Right renal cortex interstitium (tissue), 3 donors: ENCODE measurements at regions not wholly inside any gene's neighbourhood (a gene's known extent, or its start where the extent isn't known, plus 50 kb on each side); places are given as distances from the start of the nearest gene placed in this dataset.

Experiments
- DNase-seq, 3 donors: peaks; one replicate each; pipeline ENCODE4 v3.0.0-alpha.2; 2013; ENCODE audit warnings: low read depth in 3 of 3, low spot score in 2 of 3

GRCh38 chr2:147482916-147483669 lies 361.7 kb upstream of the ACVR2A start:
- DNase-seq: no peak

DNA sequence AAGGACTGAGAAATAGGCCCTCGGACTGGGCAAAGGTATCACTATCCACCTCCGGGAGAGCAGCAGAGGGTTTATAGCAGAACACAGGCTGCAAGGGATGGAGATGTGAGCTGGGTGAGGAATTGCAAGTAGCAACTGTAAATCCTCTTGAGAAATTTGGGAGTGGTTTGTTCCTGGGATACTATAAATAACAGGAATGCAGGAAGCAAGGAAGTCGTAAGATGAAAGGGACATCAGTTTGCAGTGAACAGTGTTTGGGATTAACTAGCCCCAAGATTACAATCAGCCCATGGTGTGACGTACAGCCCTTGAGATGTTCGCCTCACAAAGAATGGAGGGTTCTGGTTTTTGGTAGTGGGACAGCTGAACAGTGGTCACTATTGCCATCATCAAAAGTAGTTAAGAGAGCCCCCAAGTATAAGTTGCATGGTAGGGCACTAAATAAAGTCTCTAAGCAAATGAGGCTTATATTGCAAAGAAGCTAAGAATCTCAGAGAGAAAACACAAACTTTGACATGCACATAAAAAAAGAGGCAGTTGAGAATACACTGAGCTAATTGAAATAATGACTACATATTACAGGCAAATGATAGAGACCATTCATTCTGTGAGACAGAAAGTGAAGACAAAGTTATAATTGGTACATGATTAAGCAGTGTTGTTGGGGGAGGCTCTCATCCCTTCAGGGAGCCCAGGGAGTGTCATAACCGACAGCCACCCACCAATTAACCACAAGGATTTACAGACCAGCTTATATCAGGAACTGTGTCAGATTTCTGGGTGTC lies 362.5 kb upstream of the ACVR2A start:
- DNase-seq: no peak

DNA sequence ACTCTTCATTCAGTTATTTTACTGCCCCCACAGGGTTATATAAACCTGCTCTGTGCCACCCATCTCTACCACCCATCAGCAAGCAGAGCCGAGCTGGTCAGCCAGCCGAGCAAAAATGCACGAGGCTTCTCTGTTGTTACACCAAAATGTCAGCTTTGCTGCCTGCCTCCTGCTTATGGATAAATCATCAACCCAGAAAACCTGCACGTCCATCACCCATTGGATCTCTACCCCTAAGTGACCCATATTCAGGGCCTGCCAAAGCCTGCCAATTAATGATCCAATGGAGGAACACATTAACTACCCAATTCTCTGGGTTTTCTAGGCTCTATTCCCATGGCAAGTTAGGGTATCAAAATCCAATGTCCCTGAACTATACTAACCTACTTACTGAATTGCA lies 365.5 kb upstream of the ACVR2A start:
- no peak for DNase-seq

DNA sequence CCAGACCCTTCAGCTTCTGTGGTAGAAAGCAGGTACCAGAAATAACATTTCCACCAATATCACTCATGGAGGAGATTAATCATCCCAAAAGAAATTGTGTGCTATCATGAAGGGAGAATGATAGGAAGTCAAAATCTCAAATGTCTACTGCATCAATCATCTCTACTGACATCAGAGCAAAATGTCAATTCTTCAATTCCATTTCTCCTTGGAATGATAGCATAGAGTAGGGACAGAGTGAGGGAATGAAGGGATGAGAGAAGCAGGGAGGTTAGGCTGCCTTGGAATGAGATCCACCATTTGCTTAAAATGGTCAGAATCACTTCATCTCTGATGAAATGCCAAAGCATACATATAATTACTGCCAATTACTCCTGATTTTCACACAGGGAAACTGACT lies 371.8 kb upstream of the ACVR2A start:
- no peak for DNase-seq

DNA sequence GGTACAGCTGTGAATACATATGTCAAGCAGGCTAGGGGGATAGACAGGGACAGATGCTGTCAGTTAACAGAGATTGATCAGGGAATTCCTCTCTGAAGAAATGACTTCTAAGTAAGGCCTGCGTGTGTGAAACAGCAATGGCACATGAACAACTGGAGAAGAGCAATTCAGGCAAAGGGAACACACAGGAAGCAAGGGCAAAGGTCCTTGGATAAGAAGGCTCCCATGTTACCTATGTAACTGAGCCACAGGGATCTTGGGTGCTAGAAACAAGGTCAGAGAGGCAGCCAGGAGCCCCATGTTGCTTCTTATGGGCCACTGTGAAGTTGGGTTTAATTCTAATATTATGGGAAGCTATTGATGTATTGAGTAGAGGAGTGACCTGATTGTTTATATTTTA lies 373.7 kb upstream of the ACVR2A start:
- DNase-seq: no peak

- DNase-seq: no peak
Measured at GRCh38 chr2:147469471-147469870, 375.4 kb upstream of the ACVR2A start.

DNA sequence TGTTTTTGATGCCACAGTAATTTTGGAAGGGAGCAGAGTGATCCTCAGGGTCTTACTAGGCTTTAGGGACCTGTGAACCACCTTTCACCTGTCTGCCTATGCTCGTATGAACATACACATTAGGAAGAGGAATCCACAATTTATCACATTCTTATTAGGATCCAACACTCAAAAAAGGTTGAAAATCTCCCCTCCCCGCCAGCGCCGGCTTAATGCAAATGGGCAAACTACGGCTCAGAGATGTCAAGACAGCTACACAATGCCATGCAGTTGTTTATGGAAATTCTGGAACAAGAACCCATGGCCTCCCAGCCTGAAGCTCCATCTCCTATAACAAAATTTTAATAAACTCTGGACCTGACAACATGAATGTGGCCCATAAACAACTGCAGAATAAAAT lies 375.9 kb upstream of the ACVR2A start:
- no peak for DNase-seq

GRCh38 chr2:147468349-147468748 lies 376.5 kb upstream of the ACVR2A start:
- no peak for DNase-seq

- DNase-seq: no peak
Measured at GRCh38 chr2:147467441-147467840, 377.4 kb upstream of the ACVR2A start.

- DNase-seq: no peak
Measured at GRCh38 chr2:147464737-147465357, 380.0 kb upstream of the ACVR2A start.

GRCh38 chr2:147463881-147464520 lies 380.8 kb upstream of the ACVR2A start:
- DNase-seq: no peak

DNA sequence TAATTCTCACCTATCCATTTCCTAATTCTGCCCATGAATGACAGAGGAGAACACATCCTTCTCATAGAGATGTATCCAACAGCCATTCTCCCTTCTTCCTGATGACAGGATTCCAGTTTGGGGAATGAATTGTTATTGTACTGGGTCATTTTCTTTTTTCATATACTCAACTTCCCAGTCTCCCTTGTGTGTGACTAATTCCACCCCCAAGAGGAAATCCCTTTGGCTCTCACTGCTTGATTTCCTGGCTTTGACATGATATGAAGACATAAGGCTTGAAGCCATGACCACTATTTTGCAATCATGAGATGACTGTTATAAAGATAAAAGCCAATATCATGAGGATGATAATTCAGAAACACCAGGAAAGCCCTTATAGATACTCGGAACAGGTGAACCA lies 384.7 kb upstream of the ACVR2A start:
- no peak for DNase-seq

DNA sequence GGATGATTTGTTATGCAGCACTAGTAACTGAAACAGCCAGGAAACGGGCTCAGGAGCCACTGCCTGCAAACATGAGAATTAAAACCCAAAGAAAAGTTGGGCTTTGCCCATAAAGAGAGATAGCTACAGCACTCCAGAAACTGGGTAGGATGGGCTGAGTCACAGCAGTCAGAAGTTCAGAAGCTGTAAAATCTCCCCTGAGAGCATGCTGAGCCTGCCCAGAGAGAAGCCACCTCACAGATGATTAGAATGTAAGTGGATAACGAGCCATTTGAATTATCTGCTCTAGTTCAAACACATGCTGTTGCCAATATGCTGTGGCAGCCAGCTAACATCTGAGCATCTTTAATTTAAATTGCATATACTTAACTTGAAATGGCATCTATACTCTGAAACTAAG lies 388.1 kb upstream of the ACVR2A start:
- DNase-seq: no peak

GRCh38 chr2:147451902-147452515 lies 392.8 kb upstream of the ACVR2A start:
- DNase-seq: no peak

GRCh38 chr2:147450661-147451510 lies 393.9 kb upstream of the ACVR2A start:
- no peak for DNase-seq

GRCh38 chr2:147449323-147449991 lies 395.4 kb upstream of the ACVR2A start:
- DNase-seq: no peak

- no peak for DNase-seq
Measured at GRCh38 chr2:147442816-147443215, 402.0 kb upstream of the ACVR2A start.

- no peak for DNase-seq
Measured at GRCh38 chr2:147441182-147441581, 403.6 kb upstream of the ACVR2A start.

DNA sequence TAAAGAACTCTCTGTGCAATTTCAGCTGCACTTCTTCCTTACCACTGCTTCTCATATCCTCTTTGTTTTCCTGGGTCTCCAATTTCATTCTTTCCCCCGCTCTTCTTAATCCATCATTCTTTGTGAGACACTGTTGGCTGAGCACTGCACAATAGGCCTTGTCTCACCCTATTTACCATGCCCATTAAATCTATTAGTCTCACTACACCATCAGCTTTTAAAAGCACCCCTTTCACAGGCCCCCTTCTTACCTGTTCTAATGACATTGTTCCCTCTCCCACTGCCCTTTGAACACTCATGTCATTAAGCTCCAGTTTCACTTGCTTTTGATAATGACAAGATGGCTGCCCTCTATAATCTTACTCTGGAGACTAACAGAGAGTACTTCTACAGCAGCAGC lies 404.1 kb upstream of the ACVR2A start:
- DNase-seq: no peak
